ENCODE measurements at regions not wholly inside any gene's neighbourhood (a gene's known extent, or its start where the extent isn't known, plus 50 kb on each side); places are given as distances from the start of the nearest gene placed in this dataset.

DNA sequence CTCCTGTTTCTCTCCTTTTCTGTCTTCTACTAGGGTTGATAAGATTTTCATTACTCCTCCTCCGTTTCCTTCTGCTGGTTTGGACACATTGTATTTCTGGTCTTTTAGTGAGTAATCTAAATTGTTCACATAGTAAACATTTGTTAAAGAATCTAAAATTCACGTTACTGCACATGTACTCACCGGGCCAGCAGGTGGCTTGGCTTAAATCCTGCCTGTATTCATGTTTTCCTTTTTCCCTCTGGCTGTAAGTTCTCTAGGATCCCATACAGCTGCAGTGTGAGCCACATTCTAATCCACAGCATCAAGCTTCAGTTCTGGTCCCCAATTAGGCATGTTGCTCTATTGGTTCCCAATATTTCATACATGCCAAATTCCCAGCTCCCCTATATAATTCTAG lies 958.3 kb downstream of the ADGRL2 start:
- DNase-seq (ENCODE audit: low read depth) = no peak

DNA sequence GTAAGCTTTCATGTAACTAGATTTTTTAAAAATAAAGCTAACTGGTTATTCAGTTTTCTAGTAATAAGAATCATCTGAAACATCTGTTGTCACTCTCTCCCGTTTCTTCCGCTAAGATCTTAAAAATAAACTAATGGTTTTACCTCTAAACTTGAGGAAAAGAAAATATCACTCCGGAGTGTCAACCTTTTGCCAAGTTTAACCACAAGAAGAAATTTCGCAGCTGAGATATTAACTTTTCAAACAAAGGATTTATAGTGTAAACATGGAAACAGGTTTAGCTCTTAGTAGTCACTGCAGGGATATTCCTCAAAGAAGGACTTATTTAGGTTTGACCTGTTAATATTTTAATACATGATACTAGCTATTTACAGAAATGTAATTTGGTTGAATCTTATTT lies 954.9 kb downstream of the ADGRL2 start:
- no peak for DNase-seq (ENCODE audit: low read depth)

DNA sequence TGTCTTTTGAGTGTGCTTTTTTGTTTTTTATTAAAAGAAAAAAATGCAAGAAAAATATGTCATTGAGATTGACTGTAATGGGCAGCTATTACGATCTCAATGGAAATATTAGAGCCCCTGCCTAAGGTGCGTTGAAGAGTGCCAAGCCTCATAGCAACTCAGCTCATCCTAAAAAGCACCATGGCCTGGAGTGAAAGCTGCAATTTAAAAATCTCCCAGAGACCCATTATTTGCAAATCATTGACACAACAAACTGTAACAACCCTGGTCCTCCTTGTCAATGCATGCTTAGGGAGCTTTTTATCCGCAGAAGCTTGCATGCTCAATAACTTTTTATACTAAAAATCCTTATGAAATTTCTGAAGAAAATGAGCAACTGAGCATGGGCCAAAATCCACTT lies 954.5 kb downstream of the ADGRL2 start:
- DNase-seq (ENCODE audit: low read depth) = no peak

DNA sequence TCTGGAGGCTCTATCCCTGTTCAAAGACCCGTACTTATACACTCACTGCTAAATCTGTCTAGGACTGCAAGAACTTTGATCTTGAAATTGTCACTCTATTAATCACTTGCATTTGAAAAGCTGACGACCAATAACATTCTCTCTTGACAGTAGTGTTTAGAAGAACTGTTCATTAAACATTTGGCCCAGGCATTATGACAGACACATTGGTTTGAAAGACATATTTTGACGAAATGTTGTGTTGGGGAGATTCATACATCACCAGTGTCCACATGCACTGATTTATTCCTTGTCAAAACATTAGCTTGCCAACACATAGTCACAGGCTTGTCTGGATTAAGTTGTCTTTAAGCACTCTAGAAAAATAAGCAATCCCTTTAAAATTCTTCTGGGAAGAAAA lies 951.3 kb downstream of the ADGRL2 start:
- DNase-seq (ENCODE audit: low read depth) = no peak

DNA sequence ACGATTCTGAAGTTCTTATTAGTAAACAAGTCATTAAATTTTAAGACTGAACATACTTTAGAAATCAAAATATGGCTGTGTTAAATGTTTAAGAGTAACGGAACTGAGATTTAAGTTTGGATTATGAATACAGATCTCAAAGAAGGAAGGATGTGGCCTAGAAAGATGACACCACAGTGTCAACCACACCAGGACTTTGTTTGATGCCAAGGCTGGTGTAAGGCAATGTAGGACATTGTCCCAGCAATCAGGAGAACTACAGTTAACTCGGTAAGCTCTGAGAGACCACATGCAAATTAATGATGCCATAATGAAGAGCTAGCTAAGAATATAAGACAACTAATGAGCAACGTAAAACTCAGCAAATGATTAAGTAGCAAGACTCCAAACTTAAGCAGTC lies 932.9 kb downstream of the ADGRL2 start:
- no peak for DNase-seq (ENCODE audit: low read depth)

DNA sequence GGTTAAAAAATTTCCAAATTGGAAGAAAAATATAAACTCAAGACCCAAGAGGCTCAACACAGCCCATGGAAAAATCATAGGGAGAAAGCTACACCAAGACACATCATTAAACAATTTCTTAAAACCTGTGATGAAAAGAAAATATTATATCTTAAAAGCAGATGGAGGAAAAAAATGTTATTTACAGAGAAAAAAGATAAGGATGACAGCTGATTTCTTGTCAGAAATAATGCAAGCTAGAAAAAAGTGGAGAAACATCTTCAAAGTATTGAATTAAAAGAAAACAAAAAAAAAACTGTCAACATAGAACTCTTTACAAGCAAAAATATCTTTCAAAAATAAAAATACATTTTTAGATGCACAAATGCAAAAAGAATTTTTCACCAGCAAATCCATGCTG lies 930.5 kb downstream of the ADGRL2 start:
- no peak for DNase-seq (ENCODE audit: low read depth)

DNA sequence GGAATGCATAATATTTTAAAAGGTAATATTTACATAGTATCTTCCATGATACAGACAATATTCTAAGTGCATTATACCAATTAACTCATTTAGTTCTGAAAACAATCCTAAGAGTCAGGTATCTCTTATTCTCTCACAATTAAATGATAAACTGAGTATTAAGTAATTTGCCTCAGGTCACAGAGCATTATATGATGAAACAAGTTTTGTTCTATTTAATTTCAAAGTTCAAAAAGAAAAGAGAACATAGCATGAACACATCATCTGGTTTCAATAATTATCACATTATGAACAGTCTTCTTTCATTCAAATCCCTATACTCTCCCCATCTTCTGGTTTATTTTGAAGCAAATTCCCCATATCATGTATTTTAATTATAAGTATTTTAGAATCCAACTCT lies 927.5 kb downstream of the ADGRL2 start:
- DNase-seq (ENCODE audit: low read depth) = no peak

DNA sequence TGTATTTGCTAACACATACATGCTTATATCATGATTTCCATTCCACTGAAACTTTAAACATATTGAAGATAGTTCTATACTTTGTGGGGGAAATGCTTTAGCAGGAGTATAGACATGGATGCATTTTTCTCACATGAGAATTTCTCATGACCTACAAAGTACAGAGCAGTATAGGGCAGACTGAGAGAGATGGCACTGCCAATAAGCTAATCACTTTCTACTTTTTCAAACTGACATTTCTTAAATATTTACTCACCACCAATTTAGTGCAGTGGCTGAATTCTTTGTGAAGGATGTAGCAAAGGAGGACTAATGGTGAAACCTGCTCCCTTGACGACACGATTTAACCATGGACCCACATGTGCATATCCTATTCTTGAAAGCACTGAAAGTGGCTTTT lies 923.5 kb downstream of the ADGRL2 start:
- DNase-seq (ENCODE audit: low read depth) = no peak

DNA sequence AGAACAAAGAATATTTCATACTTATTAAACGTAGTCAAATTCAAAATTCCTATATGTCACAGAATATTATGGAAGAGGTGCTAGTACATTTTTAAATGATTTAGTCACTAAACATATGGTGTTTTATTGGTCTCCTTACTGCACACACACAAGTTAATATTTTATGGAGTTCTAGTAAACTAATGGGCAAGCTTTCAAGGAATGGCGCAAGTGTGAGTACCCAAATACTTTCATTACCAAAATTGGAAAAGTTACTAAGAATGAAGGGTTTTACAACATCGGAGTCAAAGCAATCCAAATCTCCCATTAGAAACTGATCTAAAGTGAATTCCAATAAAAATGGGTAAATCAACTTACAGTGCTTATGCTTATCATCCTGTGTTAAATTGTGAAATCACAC lies 921.9 kb downstream of the ADGRL2 start:
- DNase-seq (ENCODE audit: low read depth) = no peak

DNA sequence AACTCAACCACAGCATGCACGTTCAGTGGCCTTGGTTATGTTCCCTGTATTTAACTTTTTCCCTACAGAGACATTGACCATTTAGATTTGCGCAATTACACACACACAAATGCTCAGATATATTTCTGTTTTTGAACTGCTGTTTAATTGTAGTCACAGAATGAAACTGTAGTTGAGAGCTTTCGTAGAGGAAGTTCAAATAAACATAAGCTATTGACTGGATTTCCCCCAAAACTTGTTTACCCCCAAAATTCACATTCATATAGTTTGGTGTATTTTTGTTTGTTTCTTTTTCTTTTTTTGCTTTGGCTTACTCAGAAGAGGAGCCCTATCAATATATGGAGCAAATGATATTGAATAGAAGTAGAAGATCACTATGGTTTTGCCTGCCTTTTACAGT lies 921.0 kb downstream of the ADGRL2 start:
- DNase-seq (ENCODE audit: low read depth) = no peak

DNA sequence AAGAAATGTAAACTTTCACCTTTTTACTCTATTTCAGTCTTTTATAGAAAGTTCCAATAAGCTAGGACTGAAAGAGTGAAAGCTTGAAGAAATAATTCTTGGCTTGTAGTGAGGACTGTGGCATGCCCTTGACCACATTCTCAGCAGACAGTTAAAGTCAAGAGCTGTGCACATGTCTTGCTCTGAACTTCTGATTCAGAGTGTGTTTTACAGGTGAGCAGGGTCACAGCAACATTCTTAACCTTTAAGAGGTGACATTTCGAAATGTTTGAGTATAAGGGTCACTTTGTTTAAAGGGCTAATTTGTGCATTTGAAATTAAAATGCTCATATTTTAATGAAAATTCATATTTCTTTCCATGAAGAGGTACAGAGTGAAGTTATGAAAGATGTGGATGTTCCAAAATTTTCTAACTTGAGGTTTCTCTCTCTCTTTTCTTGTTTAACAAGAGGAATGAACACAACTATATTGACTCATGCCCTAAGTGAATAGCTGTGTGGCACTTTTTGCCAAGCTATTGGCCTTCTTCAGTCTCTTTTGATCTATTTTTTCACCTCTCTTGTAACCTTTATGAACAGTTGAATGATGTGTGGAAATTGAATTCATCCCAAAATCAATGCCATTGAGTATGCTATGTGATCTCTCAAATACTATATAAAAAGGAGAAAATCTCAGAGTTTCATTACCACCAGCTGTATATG lies 918.1 kb downstream of the ADGRL2 start:
- DNase-seq (ENCODE audit: low read depth) = no peak

DNA sequence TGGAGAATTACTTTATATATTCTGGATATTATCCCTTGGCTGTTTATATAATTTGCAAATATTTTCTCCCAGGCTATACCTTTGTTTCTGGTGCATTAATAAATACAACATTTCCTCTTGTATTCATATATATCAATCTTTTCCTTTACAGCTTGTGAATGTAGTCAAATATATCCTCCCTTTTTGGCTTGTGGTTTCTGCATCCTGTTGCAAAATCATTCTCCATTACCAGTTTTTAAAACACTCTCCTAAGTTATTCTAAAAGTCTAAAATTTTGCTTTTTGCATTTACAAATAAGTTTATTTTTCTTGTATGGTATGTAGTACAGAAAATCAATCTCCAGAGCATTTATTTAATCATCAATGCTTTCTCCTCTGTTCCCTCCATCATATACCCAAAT lies 909.4 kb downstream of the ADGRL2 start:
- DNase-seq (ENCODE audit: low read depth) = no peak

DNA sequence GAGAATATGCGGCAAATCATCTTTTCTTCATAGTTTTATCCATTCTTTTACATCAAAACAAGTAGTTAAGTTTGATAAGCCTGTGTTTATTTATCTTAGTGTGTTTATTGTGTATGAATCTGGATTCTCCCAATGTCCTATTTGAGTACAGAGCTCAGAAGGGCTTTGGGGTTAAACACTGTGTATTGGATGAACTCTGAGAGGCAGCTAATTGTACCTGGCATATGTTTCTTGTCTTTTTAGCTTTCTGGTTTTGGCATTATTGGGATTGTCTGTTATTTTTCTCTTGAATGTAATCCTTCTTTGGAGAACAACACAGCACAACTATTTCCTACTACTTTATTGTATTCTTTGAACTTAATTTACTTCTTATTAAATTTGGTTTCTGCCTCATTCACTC lies 906.9 kb downstream of the ADGRL2 start:
- DNase-seq (ENCODE audit: low read depth) = no peak

DNA sequence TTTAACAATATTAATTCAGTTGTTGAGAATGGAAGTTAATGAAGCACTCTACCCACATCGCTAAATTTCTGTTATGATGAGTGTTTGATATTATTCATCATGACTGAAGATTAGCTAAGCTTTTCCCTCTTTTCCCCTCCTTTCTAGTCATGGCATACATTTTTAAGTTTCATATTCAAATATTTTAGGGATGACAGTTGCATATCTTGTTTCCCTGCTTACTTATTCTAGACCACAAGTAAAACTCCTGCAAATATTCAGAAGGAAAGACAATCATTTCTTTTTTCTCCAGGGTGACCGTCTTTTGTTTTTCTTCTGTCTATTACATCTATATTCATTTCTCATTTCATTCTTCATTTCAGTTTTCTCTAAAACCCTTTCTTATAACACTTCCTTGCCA lies 906.0 kb downstream of the ADGRL2 start:
- no peak for DNase-seq (ENCODE audit: low read depth)

DNA sequence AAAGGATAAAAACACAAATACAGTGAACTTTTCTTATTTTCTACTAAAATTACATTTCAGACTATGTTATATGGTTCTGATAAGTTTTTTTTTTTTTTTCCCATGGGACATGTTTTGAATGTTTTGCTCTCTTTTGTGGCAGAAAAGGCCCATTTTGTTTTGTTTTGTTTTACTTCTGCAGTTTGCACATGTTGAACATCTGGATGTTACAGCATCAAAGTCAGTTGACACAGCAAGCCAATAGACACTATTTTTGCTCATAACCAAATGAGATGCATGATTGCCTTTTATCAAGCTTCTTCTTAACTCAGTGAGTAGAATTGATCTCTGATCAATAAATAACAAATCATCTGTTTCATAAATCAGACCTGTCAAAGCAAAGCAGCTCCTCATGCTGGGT lies 904.2 kb downstream of the ADGRL2 start:
- DNase-seq (ENCODE audit: low read depth) = no peak

DNA sequence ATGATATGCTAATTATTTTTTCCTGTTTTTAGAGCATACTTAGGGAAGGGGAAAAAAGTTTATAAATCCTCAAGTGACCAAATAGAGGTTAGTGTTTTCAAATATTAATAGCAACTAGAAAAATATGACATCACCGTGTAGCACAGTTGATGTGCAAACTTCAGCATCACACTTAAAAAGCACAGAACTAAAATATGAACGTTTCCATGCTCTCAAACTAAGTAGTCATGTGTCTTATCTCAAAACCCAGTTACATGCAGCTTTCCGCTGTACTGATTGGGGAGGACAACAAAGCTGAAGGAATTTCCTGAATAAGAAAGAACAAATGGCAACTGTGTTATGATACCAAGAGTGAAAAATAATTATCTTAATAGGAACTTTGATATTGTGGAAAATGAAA lies 903.7 kb downstream of the ADGRL2 start:
- no peak for DNase-seq (ENCODE audit: low read depth)

DNA sequence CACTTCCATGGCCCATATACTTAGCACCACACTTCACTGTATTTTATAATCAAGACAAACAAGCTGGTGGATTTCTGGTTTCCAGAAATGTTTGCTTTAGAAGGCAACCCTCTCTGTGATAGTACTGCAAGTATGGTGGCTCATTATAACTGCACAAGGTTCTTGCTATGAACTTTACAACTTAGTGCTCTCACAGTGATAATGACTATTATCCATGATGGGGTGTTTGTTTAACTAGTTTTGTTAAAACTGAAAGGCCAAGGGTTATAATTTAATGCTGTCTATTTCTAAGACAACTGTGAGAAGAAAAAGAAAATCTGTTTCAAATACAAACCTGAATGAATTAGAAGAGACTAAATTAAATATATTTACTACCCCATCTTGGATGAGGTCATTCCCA lies 903.2 kb downstream of the ADGRL2 start:
- DNase-seq (ENCODE audit: low read depth) = no peak

DNA sequence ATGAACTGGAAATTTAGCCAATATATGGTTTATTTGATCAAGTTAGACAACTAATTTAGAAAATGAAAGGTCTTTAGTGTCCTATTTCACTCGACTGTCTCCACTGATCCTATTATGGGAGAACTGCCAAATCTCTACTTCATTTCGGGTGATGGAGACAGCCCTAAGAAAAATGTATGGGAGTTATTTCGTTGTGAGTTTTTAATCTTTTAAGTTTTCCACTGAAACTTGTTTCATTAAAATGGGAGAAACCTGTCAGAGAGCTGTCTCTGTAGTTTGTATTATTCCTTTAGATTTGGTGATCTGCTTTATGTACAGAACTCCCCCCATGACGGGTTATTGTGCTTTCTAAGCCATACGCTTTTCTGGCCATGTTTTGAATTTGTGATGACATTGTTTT lies 899.7 kb downstream of the ADGRL2 start:
- DNase-seq (ENCODE audit: low read depth) = no peak

DNA sequence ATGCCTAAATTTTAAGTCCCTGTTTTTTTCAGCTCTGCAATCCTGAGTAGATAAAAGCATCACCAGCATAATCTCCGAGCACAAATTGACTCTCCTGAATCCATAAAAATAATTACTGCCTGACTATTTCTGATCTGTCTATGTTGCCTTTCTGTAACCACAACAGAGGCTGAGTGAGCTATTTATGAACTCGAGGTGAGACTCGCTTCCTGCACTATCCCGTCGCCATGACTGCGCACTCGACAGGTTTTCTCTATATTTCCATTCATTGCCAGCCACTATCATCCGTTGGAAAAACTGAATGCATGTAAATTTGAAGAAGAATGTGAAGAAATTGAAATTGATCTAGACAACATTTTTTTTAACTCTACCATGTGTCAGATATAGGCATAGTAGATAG lies 897.2 kb downstream of the ADGRL2 start:
- DNase-seq (ENCODE audit: low read depth) = no peak

DNA sequence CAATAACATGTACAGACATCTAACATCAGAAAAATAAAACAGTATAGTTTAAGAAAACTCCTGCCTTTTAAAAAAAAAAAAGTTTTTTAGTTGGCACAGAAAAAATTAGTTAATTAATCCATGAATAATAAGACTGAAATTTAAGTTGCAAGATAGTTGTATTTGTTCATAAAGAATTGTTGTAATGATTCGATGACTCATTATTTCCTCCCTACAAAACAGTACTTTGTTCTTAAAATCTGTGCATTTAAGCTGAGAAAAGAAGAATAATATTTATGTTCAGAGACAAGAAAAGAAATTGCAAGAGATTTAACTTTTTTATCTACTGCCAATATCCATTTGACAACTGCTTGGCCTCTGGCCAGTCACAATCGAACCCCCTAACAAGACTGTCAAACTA lies 894.7 kb downstream of the ADGRL2 start:
- DNase-seq (ENCODE audit: low read depth) = no peak

DNA sequence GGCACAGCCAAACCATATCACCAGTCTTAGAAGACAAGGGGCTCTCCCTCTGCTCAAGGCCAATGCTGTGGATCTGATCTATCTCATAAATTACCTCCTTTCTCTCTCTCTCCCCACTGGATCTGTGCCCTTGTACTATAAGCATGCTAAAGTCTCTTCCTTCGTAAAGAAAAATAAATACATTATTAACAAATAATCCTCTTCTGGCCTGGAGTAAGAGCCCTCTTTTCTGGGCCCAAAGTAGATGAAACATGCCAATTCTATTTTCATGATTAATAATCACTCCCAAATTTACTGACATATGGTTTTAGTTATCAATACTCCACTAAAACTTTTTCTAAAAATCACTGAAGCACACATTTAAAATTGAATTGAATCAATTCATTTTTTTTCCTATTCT lies 889.7 kb downstream of the ADGRL2 start:
- no peak for DNase-seq (ENCODE audit: low read depth)

DNA sequence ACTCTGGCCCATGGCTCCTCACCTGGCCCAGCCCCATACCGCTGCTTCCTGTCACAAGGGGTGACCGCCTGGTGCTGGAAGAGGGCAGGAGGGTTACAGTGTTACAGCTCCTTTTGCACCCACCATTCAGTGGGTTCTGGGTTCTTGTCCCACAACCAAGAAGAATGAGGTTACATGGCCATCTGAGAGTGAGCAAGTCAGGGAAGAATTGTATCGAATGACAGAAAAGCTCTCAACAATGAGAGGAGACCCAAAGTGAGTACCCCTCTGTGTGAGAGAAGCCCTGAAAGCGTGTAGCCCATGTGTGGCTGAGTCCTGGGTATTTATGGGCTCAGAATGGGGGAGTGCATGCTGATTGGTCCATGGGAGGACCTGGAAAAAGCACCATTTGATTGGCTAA lies 888.5 kb downstream of the ADGRL2 start:
- no peak for DNase-seq (ENCODE audit: low read depth)

DNA sequence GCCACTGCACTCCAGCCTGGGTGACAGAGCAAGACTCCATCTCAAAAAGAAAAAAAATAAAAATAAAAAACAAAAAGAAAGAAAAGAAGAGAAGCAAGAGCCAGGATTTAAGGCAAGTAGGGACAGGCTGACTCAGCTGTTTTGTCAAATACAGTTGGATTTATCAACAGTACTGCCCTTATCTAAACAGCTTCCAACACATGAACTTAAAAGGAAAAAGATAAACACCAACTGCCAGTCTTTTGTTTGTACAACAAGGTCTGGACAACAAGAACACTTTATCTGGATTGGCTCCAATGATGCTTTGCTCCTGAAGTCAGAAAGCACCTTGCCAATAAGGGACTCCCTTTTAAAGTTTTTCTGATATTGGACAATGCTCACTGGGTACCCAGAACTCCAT lies 886.0 kb downstream of the ADGRL2 start:
- no peak for DNase-seq (ENCODE audit: low read depth)

DNA sequence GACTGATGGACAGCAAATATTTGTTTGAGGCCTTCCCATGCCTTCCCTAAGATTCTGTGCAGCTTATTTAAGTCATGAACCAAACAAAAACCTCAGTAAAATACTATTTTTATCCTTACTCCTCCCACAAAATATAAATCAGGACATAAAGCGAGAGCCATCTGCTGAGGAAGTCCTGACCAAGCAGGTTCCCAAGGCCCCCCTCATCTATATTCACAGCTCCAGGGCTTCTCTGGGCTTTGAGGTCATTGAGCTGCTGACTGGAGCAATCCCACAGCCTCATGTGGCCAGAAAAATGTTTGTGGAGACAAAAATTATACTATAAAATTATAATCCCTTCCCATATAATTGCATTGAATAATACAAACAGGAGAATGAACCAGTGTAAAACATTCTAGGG lies 846.2 kb downstream of the ADGRL2 start:
- DNase-seq (ENCODE audit: low read depth) = no peak

DNA sequence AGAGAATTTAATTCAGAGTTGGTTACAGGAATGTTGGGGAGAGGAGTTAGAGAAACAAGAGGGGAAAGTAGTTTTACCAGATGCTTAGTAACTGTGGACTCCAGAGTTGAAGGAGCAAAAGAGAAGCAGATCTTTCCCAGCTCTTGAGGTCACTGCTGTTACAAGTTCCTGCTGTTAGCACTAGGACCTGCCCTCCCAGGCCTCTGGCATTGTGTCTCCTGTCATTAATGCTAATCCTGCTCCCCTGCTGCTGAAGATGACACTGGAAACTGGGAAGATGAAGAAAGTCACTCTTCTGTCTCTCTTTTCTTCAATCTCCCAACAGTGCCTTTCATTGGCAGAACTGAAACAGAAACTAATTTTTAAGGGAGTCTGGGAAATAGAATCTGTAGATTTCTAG lies 845.6 kb downstream of the ADGRL2 start:
- no peak for DNase-seq (ENCODE audit: low read depth)
